Ascending aorta (tissue), 2 donors: ENCODE measurements at regions not wholly inside any gene's neighbourhood (a gene's known extent, or its start where the extent isn't known, plus 50 kb on each side); places are given as distances from the start of the nearest gene placed in this dataset.

Experiments
- DNase-seq, 2 donors: peaks; one replicate each; pipeline ENCODE4 v3.0.0-alpha.2; 2019; ENCODE audit warnings: low spot score in 2 of 2
- H3K27ac ChIP-seq, 2 donors: fragments of 200-600 bp; sonication (generic); one replicate each; pipeline ENCODE4 v1.5.1; 2016 to 2017; ENCODE audit warnings: mild to moderate bottlenecking in 1 of 2
- H3K27me3 ChIP-seq: fragments of 200-600 bp; sonication (generic); one replicate; pipeline ENCODE4 v1.5.1; 2017
- H3K36me3 ChIP-seq, 2 donors: fragments of 200-600 bp; sonication (generic); one replicate each; pipeline ENCODE4 v1.5.1; 2016
- H3K4me1 ChIP-seq, 2 donors: fragments of 200-600 bp; sonication (generic); one replicate each; pipeline ENCODE4 v1.5.1; 2016 to 2017; ENCODE audit warnings: mild to moderate bottlenecking in 1 of 2
- H3K4me3 ChIP-seq, 2 donors: fragments of 200-600 bp; sonication (generic); one replicate each; pipeline ENCODE4 v1.5.1; 2016 to 2017; ENCODE audit warnings: mild to moderate bottlenecking in 1 of 2
- H3K9me3 ChIP-seq, 2 donors: fragments of 200-600 bp; sonication (generic); one replicate each; pipeline ENCODE4 v1.5.1; 2016
- CTCF ChIP-seq, 3 experiments: fragments of 200-600 bp in 2 of 3; fragments of 450-650 bp in 1 of 3; sonication (generic) in 2 of 3; IDR thresholded peaks; one replicate each; pipeline ENCODE4 v1.5.1; 2016 to 2019; ENCODE audit warnings: antibody characterized with exemption in 3 of 3, mild to moderate bottlenecking in 1 of 3, moderate library complexity in 1 of 3
- intact Hi-C: fragments of 100-400 bp; cut with DNase I; formaldehyde crosslinking; loops from one replicate; pipeline ENCODE4 v1.15.1; 2023

GRCh38 chr2:8215982-8216381 lies 465.9 kb upstream of the ID2 start:
- Histone ChIP-seq H3K36me3 (no peaks in the 10 kb centered on the region), H3K4me1 (peaks cover 8 to 11% of the 10 kb centered on the region in 2 donors), H3K27me3 (no peaks in the 10 kb centered on the region), H3K9me3 (no peaks in the 10 kb centered on the region), H3K4me3 (no peak overlapping the region), H3K27ac (no peak overlapping the region)
- no peak for DNase-seq
- no peak for TF ChIP-seq CTCF (IDR thresholded peaks at IDR 0.05)
- intact Hi-C loops = loop anchor here (5.0 kb wide), 2 partner anchors 44 to 91 kb away; no protein-coding TSS in a partner anchor

DNA sequence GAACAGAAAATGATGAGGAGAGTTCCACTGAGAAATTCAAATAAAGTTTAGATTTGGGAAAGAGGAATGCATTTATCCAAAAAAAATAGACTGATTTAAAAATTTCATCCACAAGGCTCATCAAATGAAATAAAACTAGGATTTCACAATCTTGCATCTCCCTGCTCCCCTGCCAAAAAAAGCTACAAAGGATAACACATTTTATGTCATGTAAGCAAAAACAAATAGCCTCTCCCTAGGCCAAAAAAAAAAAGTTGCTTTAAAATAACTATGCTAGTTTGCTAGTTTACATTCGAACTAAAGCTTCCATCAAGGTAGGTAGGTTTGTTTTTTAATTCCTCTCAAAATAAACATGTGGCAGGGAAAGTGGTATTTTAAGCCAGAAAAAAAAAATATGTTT lies 465.5 kb upstream of the ID2 start:
- no peak for TF ChIP-seq CTCF (IDR thresholded peaks at IDR 0.05)
- no peak for DNase-seq
- Histone ChIP-seq H3K27ac (no peak overlapping the region), H3K4me1 (peaks cover 10 to 12% of the 10 kb centered on the region in 2 donors), H3K9me3 (no peaks in the 10 kb centered on the region), H3K4me3 (no peak overlapping the region), H3K27me3 (no peaks in the 10 kb centered on the region), H3K36me3 (no peaks in the 10 kb centered on the region)
- intact Hi-C loops = loop anchor here (5.0 kb wide), 2 partner anchors 44 to 91 kb away; no protein-coding TSS in a partner anchor

- H3K27ac ChIP-seq = peak overlapping the region in 1 of 2 donors; percentile 9
- intact Hi-C loops = loop anchor here (5.0 kb wide), 2 partner anchors 45 to 90 kb away; no protein-coding TSS in a partner anchor
- no peaks in the 10 kb centered on the region for H3K36me3 ChIP-seq
- H3K4me3 ChIP-seq = no peak overlapping the region
- no peak for DNase-seq
- H3K27me3 ChIP-seq = no peaks in the 10 kb centered on the region
- no peak for TF ChIP-seq CTCF (IDR thresholded peaks at IDR 0.05)
- peaks cover 10 to 12% of the 10 kb centered on the region in 2 donors for H3K4me1 ChIP-seq
- no peaks in the 10 kb centered on the region for H3K9me3 ChIP-seq
These were observed 464.3 kb upstream of the ID2 start for GRCh38 chr2:8217468-8218030.

DNA sequence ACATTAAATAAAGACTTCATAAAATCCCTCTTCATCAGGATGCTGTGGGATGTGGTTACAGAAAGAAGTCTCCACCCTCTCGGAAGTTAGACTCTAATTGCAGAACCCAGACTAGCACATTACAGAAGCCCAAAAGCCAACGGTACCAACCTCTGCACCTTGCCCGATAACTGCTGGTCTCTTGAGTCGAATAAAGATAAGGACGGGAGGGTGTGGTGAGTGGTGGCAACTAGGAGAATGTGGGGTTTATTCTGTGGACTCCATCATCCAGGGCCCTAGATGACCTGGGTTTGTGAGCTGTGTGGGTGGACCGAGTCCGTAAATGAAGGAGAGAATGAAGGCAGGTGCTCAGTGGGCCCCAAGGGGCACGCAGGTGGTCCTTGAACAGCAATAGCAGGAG lies 462.8 kb upstream of the ID2 start:
- no peaks in the 10 kb centered on the region for H3K9me3 ChIP-seq
- H3K36me3 ChIP-seq = no peaks in the 10 kb centered on the region
- peaks cover 10 to 12% of the 10 kb centered on the region in 2 donors for H3K4me1 ChIP-seq
- no peak for TF ChIP-seq CTCF (IDR thresholded peaks at IDR 0.05)
- no peaks in the 10 kb centered on the region for H3K27me3 ChIP-seq
- DNase-seq = no peak
- intact Hi-C loops = loop anchor here (5.0 kb wide), 2 partner anchors 47 to 88 kb away; no protein-coding TSS in a partner anchor
- H3K4me3 ChIP-seq = no peak overlapping the region
- H3K27ac ChIP-seq = peak overlapping the region; percentile 71 to 81

DNA sequence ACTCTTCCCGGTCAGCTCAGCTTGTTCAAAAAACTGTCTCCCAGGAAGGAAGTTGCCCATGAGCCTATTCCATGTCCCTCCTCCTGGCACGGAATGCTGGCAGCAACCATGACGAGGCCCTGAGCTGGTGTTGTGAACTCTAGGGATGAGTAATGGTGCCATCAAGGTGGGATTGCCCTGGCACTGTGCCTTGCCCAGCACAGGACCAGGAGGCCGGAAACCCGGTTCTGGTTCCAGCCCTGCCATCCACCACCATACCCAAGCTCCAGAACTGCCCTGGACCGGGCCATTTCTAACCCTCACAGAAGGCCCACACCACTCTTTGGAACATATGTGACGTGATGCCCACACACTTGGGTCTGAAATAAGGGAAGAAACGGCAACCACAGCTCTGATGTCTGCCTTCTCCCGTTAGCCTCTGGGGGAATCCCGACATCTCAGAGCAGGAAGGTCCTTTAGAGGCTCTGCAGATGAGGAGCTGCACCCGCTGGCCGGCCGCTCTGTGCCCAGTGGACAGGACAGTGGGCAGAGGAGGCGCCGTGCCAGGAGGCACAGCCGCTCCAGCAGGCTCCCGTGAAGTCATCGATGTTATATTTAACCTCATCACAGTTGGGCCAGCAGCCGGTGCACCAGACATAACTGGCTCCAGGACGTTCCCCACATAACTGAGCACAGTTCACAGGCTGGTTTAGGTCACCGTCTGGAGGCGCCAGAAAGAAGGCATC lies 462.1 kb upstream of the ID2 start:
- peaks cover 10 to 12% of the 10 kb centered on the region in 2 donors for H3K4me1 ChIP-seq
- TF ChIP-seq CTCF (IDR thresholded peaks at IDR 0.05) = peak in 1 of 3 experiments; percentile 21
- H3K27ac ChIP-seq = peak overlapping the region; percentile 71 to 81
- H3K4me3 ChIP-seq = no peak overlapping the region
- H3K36me3 ChIP-seq = no peaks in the 10 kb centered on the region
- no peaks in the 10 kb centered on the region for H3K27me3 ChIP-seq
- peak; percentile 66 to 93 for DNase-seq
- no peaks in the 10 kb centered on the region for H3K9me3 ChIP-seq
- intact Hi-C loops = loop anchor here (1.0 to 5.0 kb wide), 6 partner anchors 29 to 459 kb away; no protein-coding TSS in a partner anchor
